Glutamatergic neuron (in vitro differentiated cells): ENCODE measurements at regions not wholly inside any gene's neighbourhood (a gene's known extent, or its start where the extent isn't known, plus 50 kb on each side); places are given as distances from the start of the nearest gene placed in this dataset.

Experiments
- DNase-seq: peaks from one replicate; pipeline ENCODE4 v3.0.0; 2022
- H3K27ac Mint-ChIP-seq: one replicate; pipeline ENCODE4 v1.8.0; 2020; ENCODE audit warnings: mild to moderate bottlenecking, mixed read lengths, inconsistent platforms; ENCODE audit not compliant: unreplicated experiment
- H3K27me3 Mint-ChIP-seq: one replicate; pipeline ENCODE4 v1.8.0; 2020; ENCODE audit warnings: mild to moderate bottlenecking, moderate library complexity, mixed read lengths, inconsistent platforms; ENCODE audit not compliant: unreplicated experiment
- H3K36me3 Mint-ChIP-seq: one replicate; pipeline ENCODE4 v1.8.0; 2020; ENCODE audit warnings: mild to moderate bottlenecking, mixed read lengths, inconsistent platforms; ENCODE audit not compliant: unreplicated experiment
- H3K4me1 Mint-ChIP-seq: one replicate; pipeline ENCODE4 v1.8.0; 2020; ENCODE audit warnings: mild to moderate bottlenecking, low read depth, mixed read lengths, inconsistent platforms; ENCODE audit not compliant: unreplicated experiment
- H3K4me3 Mint-ChIP-seq: one replicate; pipeline ENCODE4 v1.8.0; 2020; ENCODE audit warnings: mild to moderate bottlenecking, mixed read lengths, inconsistent platforms; ENCODE audit not compliant: unreplicated experiment
- H3K9me3 Mint-ChIP-seq: one replicate; pipeline ENCODE4 v1.8.0; 2020; ENCODE audit warnings: mild to moderate bottlenecking, moderate library complexity, mixed read lengths, inconsistent platforms; ENCODE audit not compliant: unreplicated experiment
- CTCF ChIP-seq: fragments of 200-600 bp; sonication (generic); IDR thresholded peaks from one replicate; pipeline ENCODE4 v1.5.0; 2021; ENCODE audit not compliant: partially characterized antibody, unreplicated experiment

- DNase-seq = no peak
- TF ChIP-seq CTCF = no peak
- H3K36me3 Mint-ChIP-seq = no peaks in the 10 kb centered on the region
- no peak overlapping the region for H3K4me3 Mint-ChIP-seq
- H3K27me3 Mint-ChIP-seq = peaks cover 4% of the 10 kb centered on the region
- peaks cover 9% of the 10 kb centered on the region for H3K4me1 Mint-ChIP-seq
- no peaks in the 10 kb centered on the region for H3K9me3 Mint-ChIP-seq
- no peak overlapping the region for H3K27ac Mint-ChIP-seq
Measured at GRCh38 chr1:232282498-232282897, 347.4 kb downstream of the SIPA1L2 start.

- Mint-ChIP-seq H3K4me1 (peaks cover 9% of the 10 kb centered on the region), H3K27me3 (peaks cover 5% of the 10 kb centered on the region), H3K9me3 (peaks cover 2% of the 10 kb centered on the region), H3K36me3 (no peaks in the 10 kb centered on the region), H3K4me3 (no peak overlapping the region), H3K27ac (no peak overlapping the region)
- TF ChIP-seq CTCF = no peak
- no peak for DNase-seq
Measured at GRCh38 chr1:232280910-232281309, 349.0 kb downstream of the SIPA1L2 start.

GRCh38 chr1:232279909-232280400, 350.0 kb downstream of the SIPA1L2 start:
- Mint-ChIP-seq H3K4me3 (no peak overlapping the region), H3K36me3 (no peaks in the 10 kb centered on the region), H3K4me1 (peaks cover 9% of the 10 kb centered on the region), H3K27ac (no peak overlapping the region), H3K9me3 (peaks cover 2% of the 10 kb centered on the region), H3K27me3 (peaks cover 5% of the 10 kb centered on the region)
- DNase-seq = no peak
- no peak for TF ChIP-seq CTCF

GRCh38 chr1:232278925-232279324, 351.0 kb downstream of the SIPA1L2 start:
- DNase-seq = no peak
- no peak overlapping the region for H3K27ac Mint-ChIP-seq
- no peak for TF ChIP-seq CTCF
- no peak overlapping the region for H3K4me3 Mint-ChIP-seq
- H3K27me3 Mint-ChIP-seq = peaks cover 5% of the 10 kb centered on the region
- H3K9me3 Mint-ChIP-seq = peaks cover 2% of the 10 kb centered on the region
- no peaks in the 10 kb centered on the region for H3K36me3 Mint-ChIP-seq
- H3K4me1 Mint-ChIP-seq = peaks cover 6% of the 10 kb centered on the region

GRCh38 chr1:232276651-232277050, 353.3 kb downstream of the SIPA1L2 start:
- no peak overlapping the region for H3K27ac Mint-ChIP-seq
- no peak overlapping the region for H3K4me3 Mint-ChIP-seq
- H3K4me1 Mint-ChIP-seq = peaks cover 11% of the 10 kb centered on the region
- H3K27me3 Mint-ChIP-seq = peaks cover 7% of the 10 kb centered on the region
- H3K9me3 Mint-ChIP-seq = peaks cover 2% of the 10 kb centered on the region
- DNase-seq = no peak
- H3K36me3 Mint-ChIP-seq = no peaks in the 10 kb centered on the region
- no peak for TF ChIP-seq CTCF
